DMS153 treated with DMSO at 0.1 percent for 48 hours (cell line): ENCODE measurements at regions not wholly inside any gene's neighbourhood (a gene's known extent, or its start where the extent isn't known, plus 50 kb on each side); places are given as distances from the start of the nearest gene placed in this dataset.

Source experiments
- DNase-seq: peaks from one replicate; lab custom pipeline; 2025; ENCODE audit not compliant: unreplicated experiment; lab: John Stamatoyannopoulos, UW

GRCh38 chr20:22909436-22909835, 125.7 kb upstream of the SSTR4 start:
- DNase-seq = no peak

DNA sequence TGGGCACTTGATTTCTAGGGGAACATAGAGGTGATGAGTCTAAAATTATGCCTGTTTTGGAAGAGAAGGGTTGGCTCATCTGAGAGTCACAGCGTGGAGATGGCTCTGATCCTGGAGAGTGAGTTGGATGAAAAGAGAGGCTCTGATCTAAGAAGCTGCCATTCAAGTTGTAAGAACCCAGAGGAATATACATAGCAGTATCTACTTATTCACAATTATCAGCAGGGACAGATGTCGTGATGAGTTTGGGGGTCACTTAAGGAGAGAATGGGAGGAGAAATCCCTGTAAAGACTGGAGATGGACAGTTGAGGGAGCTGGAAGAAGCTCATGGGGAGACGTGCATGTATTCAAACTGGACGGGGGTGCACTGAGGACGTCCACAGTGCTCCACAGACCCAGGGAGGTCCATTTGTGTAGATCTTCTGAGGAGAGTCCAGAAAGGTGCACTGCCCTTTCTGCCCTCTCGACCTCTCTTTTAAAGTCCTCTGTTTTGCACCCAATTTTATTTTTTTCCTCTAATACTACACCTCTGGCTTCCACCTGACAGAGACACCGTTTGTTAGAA, 124.7 kb upstream of the SSTR4 start:
- DNase-seq = no peak

DNA sequence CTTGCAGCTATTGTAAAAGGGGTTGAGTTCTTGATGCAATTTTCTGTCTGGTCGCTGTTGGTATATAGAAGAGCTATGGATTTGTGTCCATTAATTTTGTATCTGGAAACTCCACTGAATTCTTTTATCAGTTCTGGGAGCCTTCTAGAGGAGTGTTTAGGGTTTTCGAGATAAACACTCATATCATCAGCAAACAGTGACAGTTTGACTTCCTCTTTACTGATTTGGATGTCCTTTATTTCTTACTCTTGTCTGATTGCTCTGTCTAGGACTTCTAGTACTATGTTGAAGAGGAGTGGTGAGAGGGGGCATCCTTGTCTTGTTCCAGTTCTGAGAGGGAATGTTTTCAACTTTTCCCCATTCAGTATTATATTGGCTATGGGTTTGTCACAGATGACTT, 120.8 kb upstream of the SSTR4 start:
- DNase-seq = no peak

- DNase-seq = no peak
Measured at GRCh38 chr20:22915512-22915911, 119.6 kb upstream of the SSTR4 start.

DNA sequence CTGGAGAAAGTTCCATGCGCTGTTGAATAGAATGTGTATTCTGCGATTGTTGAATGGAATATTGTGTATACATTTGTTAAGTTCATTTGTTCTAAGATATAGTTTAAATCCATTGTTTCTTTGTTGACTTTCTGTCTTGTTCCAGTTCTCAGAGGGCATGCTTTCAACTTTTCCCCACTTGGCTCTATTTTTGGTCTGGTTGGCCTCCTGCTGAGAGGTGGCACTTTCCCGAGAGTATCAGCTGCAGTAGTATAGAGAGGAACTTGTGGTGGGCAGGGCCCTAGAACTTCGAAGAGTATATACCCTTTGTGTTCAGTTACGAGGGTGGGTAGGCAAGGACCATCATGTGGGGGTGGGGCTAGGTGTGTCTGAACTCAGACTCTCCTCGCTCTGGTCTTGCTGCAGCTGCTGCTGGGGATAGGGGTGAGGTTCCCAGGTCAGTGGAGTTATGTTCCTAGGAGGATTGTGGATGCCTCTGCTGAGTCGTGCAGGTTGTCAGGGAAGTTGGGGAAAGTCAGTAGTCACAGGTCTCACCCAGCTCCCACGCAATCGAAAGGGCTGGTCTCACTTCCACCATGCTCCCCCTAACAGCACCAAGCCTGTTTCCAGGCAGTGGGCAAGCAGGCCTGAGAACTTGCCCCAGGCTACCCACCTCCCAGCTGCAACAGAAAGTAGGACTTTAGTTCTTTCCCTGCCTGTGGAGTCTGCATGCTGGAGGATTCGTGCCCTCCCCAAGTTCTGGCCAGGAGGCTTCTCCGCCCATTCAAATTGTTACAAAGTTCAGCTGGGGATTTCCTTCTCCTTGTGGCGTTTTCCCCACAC, 118.9 kb upstream of the SSTR4 start:
- DNase-seq = no peak

GRCh38 chr20:22918286-22918983, 116.7 kb upstream of the SSTR4 start:
- DNase-seq = no peak

GRCh38 chr20:22920898-22921297, 114.2 kb upstream of the SSTR4 start:
- DNase-seq = no peak

GRCh38 chr20:22921595-22922421, 113.3 kb upstream of the SSTR4 start:
- DNase-seq = no peak

DNA sequence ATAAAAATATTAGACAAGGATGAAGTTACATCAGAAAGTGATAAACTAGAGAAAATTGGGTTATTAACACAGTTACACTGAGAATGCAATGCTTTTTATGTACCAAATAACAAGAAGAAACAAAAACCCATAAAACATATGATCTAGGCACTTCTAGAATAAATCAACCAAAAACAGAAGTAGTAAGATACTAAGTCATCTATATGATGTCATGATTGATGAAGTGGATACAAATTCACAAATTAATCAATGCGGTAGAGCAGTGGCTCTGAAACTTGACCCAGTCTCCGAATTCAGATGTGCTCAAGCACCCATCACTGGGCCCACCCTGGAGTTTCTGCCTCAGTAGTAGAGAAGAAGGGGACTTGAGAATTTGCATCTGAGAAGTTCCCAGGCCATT, 112.1 kb upstream of the SSTR4 start:
- DNase-seq = no peak

GRCh38 chr20:22924046-22924737, 110.9 kb upstream of the SSTR4 start:
- DNase-seq = no peak

DNA sequence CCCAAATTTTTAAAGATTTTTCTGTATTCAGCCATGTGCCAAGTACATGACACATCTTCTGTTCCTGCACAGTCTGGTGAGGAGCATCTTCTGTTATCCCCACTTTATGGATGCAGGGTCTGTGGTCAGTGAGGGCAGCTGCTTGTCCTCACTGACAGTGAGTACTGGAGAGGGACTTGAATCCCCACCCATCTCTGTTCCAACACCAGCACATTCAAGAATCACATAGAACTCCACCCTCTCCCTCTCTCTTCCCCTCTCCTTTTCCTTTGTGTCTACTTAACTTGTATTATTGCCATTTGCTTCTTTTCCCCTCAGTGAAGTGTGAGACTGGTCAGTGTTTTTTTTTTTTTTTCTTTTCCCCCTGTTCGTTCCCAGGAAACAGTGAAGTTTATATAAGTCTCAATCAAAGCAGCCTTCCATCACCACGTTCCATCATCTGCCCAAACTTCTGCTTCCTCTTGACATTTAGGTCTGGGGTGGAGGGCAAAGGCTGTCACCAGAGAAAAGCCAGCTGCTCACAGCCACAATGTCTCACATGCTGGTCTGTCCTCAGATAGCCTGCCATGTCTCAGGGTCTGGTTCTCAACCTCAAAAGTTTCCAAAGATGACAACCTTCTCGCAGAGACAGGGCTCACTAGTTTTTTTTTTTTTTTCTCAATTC, 110.0 kb upstream of the SSTR4 start:
- no peak for DNase-seq

DNA sequence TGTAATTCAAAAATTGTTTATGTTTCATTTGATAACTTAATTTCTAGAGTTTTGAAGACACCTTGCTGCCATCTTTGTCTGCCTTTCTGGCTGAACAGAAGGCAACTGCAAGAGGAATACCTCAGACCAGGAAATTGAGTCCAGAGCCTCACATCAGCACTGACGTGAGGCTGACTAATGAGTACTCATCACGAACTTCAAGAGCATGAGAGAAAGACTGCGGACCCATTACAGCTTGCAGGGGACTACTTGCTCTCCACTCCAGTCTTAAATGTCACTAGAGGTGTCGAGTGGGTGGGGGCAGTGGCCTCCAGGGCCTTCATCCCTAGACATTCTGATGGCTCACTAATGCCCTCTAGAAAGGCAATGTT, 109.5 kb upstream of the SSTR4 start:
- no peak for DNase-seq

GRCh38 chr20:22927537-22927936, 107.6 kb upstream of the SSTR4 start:
- DNase-seq = no peak

- DNase-seq = no peak
Measured at GRCh38 chr20:22928679-22929078, 106.4 kb upstream of the SSTR4 start.

GRCh38 chr20:22929661-22930060, 105.5 kb upstream of the SSTR4 start:
- DNase-seq = no peak

- DNase-seq = no peak
Measured at GRCh38 chr20:22931653-22932608, 103.2 kb upstream of the SSTR4 start.

DNA sequence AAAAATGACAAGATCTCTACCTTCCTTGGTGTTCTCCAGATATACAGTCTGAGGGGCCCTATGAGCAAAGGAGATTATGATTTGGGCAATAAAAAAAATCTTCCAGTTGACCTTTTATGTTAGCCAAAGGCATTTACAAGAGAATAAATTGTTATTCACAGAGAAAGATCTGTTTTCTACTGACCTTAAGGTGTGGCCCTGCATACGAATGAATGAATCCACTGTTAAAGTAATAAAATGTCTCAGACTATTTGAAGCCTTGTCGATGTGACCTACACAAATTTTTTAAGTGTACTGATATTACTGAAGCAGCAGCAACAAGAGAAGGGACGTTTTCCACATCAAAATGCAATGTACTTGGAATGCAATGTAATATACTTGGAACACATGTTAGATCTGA, 95.9 kb upstream of the SSTR4 start:
- no peak for DNase-seq

- DNase-seq = no peak
Measured at GRCh38 chr20:22940350-22940749, 94.8 kb upstream of the SSTR4 start.

GRCh38 chr20:22941550-22941949, 93.6 kb upstream of the SSTR4 start:
- DNase-seq = no peak
